DMS79 treated with DMSO at 0.1 percent for 48 hours (cell line): ENCODE measurements at regions not wholly inside any gene's neighbourhood (a gene's known extent, or its start where the extent isn't known, plus 50 kb on each side); places are given as distances from the start of the nearest gene placed in this dataset.

Experiments
- DNase-seq: peaks from one replicate; lab custom pipeline; 2025; lab: John Stamatoyannopoulos, UW

DNA sequence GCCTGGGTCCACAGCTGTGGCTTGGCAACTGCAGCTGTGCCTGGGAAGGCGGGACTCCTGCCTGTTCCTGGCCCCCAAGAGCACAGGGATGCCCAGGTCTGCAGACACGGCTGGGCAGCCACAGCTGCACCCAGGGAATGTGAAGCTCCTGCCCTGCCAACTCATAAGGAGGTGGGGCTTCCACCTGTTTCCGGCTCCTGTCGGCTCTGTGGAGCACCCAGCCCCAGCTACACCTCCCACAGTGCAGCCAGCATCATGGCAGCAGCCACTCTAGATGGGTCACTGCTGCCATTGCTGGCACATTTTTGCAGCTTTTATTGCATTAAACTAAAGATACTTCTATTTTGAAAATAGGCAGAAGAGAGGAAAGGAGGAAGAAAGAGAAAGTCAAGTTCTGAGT lies 207.9 kb downstream of the SAMD5 start:
- DNase-seq, result no peak

DNA sequence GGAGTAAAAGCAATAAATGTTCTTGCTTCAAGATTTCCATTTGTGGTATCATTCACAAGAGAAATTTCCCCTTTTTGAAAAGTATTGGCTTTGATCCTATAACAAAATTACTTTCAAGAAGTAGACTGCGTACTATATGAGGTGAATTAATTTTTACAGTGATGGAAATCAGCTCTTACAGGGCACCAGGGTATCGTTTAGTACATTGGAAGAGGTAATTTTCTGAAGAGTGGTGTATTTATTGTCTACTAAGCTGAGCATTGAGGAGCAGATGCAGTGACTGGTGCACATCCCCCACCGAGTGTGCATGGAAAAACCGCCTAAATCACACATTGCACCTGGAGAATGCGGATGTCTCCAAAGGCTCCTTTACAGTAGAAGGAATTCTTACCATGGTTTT lies 209.5 kb downstream of the SAMD5 start:
- no peak for DNase-seq

DNA sequence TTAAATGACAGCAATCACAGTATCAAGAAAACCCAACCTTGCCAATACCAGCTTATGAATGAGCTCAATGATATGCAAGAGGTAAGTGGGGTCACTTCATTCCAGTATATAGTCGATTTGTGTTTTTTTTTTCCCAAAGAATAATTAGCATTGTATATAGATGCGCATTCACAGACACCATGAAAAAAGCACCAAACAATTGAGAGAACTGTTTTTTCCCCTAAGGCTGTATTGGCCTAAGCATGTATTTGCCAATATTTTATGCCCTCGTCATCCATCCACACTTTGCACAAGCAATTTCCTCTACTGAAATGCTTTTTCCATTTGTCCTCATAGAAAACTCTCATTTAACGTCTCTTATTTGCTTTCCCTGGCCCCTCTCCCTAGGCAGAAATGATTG lies 213.7 kb downstream of the SAMD5 start:
- DNase-seq, result no peak

GRCh38 chr6:147724454-147724853 lies 216.0 kb downstream of the SAMD5 start:
- DNase-seq, result no peak

DNA sequence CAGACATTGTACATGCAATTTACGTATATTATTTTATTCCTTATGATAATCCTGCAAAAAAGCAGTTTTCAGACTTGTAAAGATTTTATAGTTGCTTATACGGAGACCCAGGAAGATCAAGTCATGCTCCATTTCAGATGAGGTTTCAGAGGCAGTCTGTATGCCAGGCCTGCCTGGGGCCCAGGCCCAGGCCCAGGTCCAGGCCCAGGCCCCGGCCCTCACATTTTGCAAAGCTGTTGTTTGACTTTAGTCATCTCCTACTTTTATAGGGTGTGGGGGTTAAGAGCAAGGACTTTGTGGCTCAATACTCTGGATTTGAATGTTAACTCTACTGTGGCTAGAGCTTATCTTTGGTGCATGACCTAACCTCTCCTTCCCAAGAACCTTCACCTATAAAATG lies 217.9 kb downstream of the SAMD5 start:
- DNase-seq, result no peak

- DNase-seq, result no peak
Observed at GRCh38 chr6:147728903-147729302, 220.4 kb downstream of the SAMD5 start.

DNA sequence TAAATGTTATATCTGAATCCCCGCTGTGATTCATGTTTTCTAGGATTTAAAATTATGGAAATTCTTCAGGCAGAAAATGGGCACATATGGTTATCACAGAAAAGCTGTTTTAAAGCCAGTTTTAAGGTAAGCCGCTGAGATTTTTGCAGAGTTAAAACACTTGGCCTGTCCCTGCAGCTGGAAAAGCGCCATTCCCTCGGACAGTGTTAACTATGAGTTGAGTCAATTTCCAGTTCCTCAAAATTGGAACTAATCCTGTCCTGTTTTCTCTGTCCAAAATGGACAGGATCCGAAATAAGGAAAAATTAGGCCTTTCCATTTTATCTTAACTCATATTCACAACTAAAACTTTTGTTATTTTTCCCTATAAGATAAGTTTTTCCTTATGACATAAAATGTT lies 225.2 kb downstream of the SAMD5 start:
- DNase-seq, result no peak

GRCh38 chr6:147734151-147734550 lies 225.7 kb downstream of the SAMD5 start:
- DNase-seq, result no peak

GRCh38 chr6:147735924-147736323 lies 227.4 kb downstream of the SAMD5 start:
- DNase-seq, result no peak

DNA sequence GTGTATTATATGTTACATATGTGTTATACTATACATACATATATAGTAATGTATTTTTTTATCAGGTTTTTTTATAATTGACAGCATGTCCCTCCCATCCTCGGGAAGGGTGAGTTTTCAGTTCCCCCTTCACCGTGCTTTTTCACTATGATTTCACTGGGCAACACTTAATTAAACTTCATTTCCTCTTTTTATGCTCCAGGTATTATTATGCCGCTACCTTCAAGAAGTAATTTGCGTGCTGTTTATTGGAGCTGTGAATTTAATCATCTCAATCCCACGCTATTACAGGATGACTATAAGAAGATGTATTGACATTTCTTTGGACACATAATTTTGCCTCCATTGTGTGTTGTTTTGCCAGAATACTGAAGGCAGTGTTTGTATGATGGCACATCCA lies 228.6 kb downstream of the SAMD5 start:
- no peak for DNase-seq

DNA sequence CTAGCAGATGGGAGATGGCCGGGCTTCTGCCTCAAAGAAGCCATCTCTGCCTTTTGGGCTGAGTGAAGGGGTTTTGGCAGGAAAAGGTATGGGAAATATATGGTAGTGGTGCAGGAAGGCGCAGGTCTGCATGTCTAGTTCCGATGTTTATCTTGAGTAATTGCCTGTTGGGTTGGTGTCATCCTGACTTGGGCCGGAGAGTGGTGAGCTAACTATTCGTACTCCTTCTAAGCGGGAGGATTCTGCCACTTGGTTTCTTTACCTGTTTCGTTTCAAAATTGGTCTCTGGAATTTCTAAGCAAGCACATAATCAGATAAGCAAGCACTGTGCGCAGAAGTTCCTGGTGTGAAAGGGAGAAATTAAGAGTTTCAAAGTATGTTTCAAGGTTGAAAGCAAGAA lies 229.6 kb downstream of the SAMD5 start:
- DNase-seq, result no peak

DNA sequence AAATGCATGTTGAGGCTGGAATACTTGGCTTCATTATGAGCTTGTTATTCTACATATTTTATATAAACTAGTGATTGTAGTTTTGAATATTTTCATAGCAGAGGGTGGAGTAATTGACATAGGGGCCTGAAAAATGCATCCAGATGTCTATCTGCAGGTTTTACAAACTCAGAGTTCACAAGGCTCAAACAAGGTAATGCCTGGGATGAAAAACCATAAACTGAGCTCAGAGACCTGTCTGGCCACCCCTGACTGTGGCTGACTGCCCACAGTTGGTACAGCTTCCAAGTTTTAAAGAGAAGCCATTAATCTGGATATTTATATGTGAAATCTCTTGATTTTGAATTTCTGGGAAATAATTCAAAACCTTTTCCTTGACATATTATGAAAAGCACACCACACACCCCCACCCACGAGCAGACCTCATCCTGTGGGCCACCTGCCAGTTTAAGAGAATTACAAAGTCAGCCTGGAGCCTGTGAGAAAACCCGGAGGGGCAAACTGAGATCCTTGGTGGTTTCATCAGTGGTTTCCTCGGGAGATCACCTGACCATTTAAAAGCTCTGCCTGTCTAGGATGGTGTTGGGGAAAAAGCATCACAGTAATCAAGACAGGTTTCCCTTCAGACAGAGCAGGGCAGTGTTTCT lies 230.1 kb downstream of the SAMD5 start:
- no peak for DNase-seq

DNA sequence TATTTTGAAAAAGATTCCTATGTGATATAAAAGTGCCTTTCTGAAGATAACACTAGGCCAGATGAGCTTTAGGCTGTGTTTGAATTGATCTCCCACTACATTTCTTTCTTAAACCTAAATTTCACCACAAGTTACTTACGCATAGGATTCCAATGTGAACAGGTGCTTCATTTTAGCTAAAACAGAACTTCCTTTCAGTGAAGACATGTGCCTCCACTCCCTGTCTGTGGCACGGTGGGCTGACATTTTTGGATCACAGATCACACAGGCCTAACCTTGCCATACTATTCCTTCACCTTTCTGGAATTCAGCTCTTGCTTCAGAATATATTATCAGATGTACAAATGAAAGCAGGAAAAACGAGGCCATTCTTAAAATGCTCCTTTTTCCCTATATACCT lies 231.8 kb downstream of the SAMD5 start:
- DNase-seq, result no peak

DNA sequence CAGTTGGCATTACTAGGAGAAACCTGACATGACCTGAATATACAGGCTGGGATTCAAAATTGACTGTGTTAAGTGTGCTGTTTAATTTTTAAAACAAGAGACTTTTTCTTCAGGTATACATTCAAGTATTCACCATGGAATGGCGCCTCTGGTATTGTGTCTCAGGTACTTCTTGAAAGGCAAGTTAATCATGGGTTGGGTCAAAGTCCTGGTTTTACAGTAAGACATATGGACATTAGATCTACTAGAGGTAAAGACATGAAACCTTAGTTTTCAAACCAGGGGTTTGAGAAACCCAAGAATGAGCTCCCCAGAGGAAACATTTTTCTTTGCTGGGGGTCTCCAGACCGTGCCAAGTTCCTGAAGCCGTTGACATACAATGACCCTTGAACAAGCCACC lies 232.4 kb downstream of the SAMD5 start:
- no peak for DNase-seq

- DNase-seq, result no peak
Observed at GRCh38 chr6:147741389-147741788, 232.9 kb downstream of the SAMD5 start.

DNA sequence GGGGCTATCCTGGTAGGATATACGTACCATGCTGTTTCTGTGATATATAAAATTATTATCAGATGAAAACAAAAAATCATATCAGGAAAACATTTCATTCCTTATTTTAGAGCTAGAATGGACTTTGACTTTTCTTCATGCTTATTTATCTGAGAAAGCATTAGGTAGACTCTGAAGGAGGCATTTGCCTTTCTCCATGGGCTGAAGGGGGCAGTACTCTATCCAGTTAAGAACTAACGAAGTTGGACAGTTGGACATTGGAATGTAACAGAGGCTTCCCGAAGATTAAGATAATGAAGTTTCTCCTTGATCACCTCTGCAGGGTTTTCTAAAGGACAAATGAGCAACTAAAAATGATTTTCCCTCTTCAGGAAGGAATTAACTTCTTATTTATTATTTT lies 233.9 kb downstream of the SAMD5 start:
- no peak for DNase-seq

DNA sequence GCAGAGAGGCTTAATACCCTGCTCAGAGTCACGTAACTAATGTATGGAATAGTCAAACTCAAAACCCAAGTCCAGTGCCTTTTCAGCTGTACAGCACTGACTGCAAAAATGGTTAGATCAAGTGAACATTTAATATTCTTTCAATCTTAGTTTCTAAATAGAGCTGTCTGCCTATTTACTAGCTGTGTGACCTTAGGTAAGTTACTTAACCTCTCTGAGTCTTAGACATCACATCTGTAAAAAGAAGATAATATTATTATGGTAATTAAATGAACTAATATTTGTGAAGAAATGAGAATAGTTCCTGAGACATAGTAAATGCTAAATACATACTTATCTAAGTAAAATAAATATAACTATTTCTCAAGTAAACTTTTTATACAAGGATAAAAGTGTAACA lies 235.5 kb downstream of the SAMD5 start:
- no peak for DNase-seq

GRCh38 chr6:147749331-147749730 lies 240.8 kb downstream of the SAMD5 start:
- no peak for DNase-seq

DNA sequence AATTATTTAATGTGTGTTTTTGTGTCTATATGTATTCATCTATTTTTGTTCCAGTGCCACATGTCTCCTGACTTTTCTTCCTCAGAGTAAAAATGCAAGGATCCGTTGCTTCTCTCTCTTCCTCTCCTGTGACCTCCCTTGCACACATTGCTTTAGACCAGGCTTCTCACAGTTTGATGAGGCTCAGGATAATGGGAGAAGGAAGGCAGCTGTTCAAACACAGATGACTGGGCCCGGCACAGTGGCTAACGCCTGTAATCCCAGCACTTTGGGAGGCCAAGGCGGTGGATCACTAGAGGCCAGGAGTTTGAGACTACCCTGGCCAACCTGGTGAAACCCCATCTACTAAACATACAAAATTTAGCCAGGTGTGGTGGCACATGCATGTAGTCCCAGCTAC lies 241.9 kb downstream of the SAMD5 start:
- DNase-seq, result no peak

GRCh38 chr6:147751232-147751631 lies 242.7 kb downstream of the SAMD5 start:
- no peak for DNase-seq

- DNase-seq, result no peak
Observed at GRCh38 chr6:147752689-147753403, 244.4 kb downstream of the SAMD5 start.

- DNase-seq, result no peak
Observed at GRCh38 chr6:147755999-147756398, 247.5 kb downstream of the SAMD5 start.

GRCh38 chr6:147756891-147757290 lies 248.4 kb downstream of the SAMD5 start:
- no peak for DNase-seq

GRCh38 chr6:147757291-147757690 lies 248.8 kb downstream of the SAMD5 start:
- DNase-seq, result no peak
